GM20000 (cell line): ENCODE measurements at regions not wholly inside any gene's neighbourhood (a gene's known extent, or its start where the extent isn't known, plus 50 kb on each side); places are given as distances from the start of the nearest gene placed in this dataset.

Experiments
- DNase-seq: peaks from one replicate; pipeline ENCODE4 v3.0.0; 2012; ENCODE audit warnings: low spot score
- TF ChIP-seq, protein P1 (sequence below): IDR thresholded peaks from 2 replicates; pipeline ENCODE4 v1.5.1; 2012; ENCODE audit warnings: mild to moderate bottlenecking, control low read depth; ENCODE audit errors: extremely low read depth, missing control alignments

DNA sequence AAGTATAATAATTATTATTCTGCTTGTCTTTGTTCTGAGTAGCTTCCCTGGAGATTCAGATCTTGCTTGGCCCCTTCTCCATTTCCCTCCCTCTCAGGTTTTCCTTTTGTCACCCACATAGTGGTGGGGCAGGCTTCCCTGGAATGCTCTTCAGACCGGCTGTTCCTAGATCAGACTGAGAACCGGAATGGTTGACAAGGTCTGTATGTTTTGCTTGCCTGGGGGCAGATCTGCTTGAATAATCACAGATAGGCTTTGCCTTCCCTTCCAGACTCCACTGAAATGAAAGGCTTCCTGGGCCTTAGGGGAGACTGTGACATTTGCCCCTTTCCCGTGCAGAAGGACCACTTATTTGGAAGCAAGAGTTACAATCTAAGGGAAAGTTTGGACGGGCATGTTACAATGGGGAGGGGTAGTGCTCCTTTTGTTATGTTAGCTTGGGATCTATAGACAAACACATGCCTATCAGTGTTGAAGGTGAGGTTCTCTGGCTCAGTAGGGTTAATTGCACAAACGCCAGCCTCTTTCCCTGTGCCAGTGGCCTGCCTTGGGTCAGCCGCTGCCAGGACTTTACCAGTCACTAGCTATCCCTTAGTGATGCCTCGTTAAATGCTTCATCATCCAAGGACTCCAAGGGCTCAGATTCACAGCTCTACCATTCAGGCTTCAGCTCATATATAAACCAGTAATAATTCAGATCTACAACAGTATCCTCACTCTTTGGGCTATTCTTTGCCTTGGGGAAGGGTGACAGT lies 178.6 kb downstream of the SNAPC1 start:
- TF ChIP-seq, protein P1, sequence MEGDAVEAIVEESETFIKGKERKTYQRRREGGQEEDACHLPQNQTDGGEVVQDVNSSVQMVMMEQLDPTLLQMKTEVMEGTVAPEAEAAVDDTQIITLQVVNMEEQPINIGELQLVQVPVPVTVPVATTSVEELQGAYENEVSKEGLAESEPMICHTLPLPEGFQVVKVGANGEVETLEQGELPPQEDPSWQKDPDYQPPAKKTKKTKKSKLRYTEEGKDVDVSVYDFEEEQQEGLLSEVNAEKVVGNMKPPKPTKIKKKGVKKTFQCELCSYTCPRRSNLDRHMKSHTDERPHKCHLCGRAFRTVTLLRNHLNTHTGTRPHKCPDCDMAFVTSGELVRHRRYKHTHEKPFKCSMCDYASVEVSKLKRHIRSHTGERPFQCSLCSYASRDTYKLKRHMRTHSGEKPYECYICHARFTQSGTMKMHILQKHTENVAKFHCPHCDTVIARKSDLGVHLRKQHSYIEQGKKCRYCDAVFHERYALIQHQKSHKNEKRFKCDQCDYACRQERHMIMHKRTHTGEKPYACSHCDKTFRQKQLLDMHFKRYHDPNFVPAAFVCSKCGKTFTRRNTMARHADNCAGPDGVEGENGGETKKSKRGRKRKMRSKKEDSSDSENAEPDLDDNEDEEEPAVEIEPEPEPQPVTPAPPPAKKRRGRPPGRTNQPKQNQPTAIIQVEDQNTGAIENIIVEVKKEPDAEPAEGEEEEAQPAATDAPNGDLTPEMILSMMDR = no peak
- no peak for DNase-seq

DNA sequence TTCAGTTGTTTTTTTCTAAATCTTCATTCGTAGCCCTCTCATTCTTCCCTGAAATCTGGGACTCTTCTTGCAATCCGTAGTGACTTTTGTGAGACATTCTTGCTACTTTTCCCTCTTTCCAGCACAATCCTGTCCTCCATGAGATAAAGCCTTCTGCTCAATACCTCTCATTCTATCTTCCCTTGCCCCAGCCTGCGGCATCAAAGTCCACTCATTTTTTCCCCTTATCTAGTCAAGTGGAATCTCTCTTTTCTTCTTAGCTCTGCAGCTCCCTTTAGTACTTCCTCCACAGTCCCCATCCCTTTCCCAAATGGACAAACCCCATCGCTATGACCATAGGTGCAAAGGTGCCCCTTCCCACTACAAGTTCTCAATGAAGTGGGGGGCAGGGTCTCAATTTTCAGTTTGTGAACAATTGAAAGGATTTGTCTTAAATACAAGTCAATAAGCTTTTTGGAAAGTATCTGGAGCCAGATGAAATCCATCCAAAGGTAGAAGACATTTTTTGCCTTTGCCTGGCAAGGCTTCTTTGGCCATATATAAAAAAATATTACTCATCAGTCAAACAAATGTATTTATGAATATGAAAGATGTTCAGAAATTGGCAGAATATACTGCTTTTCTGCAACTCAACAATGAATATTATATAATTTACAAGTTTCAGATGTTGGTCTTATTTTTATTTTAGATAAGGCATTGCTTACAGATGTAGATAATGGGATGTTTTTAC lies 179.4 kb downstream of the SNAPC1 start:
- DNase-seq = no peak
- TF ChIP-seq, protein P1 = no peak

DNA sequence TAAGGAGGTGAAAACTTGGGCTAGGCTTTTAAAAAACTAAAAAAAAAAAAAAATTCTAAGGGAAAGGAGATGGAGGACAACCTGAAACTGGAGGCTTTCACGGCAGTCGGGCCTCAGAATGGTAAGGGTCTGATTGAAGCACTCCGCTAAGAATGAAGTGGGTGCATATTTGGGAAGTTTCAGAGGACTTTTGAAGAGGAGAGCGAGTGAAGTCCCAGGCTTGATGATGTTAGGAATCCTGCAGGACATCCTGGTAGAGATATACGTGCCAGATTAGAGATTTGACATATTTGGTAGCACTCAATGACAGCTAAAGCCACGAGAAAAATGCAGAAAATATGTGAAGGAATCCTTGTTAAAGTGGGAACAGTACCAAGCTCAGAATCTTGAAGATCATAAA lies 186.2 kb downstream of the SNAPC1 start:
- TF ChIP-seq, protein P1 = no peak
- DNase-seq = no peak

DNA sequence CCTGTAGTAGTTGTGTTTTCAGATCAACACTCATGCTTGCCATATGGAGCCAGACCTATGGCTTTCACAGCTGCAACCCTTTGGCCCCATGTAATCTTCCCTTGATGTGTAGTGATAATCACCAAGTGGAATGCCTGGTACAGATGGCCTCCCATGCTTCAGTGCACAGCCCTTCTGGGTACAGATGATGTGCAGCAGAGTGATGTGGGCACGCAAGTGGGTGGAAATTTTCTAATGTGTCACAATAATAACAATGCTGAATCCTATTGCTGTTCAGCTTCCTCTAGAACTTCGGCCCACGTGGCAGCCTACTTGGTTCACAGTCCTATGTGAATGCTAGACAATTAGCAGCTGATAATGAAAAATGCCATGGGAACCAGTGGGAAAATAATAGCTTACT lies 188.1 kb downstream of the SNAPC1 start:
- TF ChIP-seq, protein P1 = no peak
- no peak for DNase-seq

DNA sequence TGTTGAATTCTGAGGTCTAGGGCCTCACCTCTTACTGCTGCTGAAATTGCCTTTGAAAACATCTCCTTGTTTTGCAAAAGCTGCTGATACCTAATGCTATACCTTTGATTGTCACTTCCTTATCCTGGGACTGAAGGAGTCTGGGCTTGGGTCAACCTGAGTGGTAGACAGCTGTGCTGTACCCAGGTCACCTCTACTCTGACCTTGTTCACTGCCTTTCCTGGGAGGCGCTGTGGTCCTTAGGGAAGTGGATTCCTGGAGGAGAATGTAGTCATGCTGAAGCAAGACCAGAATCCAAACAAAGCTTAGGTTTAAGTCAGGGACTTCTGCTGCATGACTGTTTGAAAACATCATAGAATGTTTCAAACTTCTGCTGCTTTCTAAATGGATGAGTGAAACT lies 191.4 kb downstream of the SNAPC1 start:
- TF ChIP-seq, protein P1 = no peak
- DNase-seq = no peak

DNA sequence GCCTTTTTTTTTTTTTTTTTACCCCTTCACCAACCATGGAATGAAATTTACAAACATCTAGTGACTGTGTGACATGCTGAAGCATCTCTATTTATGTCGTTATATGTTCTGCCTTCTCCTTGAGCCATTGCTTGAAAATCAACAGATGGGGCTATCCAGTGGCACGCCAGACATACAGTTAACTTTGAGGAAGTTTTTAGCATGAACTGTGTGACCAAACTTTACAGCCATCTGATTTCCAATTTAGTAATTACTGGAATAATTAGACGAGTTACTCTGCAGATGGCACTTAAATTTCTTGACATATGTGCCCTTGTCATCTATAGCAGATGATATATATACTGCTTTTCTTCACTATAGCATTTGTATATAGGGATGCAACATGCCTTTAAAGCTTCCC lies 192.1 kb downstream of the SNAPC1 start:
- no peak for DNase-seq
- TF ChIP-seq, protein P1 = no peak

DNA sequence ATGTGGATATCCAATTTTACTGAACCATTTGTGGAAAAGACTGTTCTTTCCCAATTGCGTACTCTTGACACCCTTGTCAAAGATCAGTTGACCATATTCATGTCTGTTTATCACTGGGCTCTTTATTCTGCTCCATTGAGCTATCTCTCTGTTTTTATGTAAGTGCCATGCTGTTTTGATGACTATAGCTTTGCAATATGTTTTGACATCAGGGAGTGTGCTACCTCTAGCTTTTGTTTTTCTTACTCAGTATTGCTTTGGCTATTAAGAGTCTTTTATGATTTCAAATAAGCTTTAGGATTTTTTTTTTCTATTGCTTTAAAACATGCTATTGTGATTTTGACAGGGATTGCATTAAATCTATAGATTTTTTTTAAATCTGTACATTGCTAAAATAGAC lies 194.3 kb downstream of the SNAPC1 start:
- no peak for DNase-seq
- TF ChIP-seq, protein P1 = no peak
